ENCODE measurements at regions not wholly inside any gene's neighbourhood (a gene's known extent, or its start where the extent isn't known, plus 50 kb on each side); places are given as distances from the start of the nearest gene placed in this dataset.

DNA sequence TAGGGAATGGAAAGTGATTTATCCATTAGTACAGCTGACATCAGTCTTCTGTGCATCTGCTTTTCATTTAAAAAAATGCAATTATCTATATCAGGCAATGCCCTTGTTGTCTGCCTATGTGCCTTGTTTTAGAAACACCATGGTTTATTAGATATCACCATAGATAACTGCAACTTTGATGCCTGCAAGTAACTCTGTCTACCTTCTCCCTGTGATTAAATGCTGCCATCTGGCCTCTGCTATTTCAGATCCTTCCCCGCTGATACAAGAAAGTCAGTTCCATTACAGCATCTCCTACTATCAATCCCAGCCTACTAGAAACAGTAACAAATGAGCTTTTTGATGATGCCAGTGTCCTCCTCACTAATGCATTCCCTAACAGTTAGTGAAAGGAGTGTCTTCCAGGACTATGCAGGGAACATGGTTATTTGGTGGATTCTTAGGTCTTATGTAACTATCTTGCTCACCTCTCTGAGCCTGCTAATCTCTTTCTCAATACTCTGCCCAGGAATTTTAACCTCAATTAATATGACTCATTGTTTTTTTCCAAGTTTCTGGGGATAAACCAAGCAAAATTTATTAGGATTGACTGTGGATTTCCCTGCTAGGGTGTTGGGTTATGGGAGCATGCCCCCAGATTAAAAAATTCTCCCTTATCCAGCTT lies 444.9 kb downstream of the RAPGEF2 start:
- TF ChIP-seq, protein P1, sequence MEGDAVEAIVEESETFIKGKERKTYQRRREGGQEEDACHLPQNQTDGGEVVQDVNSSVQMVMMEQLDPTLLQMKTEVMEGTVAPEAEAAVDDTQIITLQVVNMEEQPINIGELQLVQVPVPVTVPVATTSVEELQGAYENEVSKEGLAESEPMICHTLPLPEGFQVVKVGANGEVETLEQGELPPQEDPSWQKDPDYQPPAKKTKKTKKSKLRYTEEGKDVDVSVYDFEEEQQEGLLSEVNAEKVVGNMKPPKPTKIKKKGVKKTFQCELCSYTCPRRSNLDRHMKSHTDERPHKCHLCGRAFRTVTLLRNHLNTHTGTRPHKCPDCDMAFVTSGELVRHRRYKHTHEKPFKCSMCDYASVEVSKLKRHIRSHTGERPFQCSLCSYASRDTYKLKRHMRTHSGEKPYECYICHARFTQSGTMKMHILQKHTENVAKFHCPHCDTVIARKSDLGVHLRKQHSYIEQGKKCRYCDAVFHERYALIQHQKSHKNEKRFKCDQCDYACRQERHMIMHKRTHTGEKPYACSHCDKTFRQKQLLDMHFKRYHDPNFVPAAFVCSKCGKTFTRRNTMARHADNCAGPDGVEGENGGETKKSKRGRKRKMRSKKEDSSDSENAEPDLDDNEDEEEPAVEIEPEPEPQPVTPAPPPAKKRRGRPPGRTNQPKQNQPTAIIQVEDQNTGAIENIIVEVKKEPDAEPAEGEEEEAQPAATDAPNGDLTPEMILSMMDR (IDR thresholded peaks at IDR 0.05; ENCODE audit: low read depth, low read length), result no peak
- DNase-seq (ENCODE audit: extremely low read depth, low read depth), result no peak

- no peak for DNase-seq (ENCODE audit: extremely low read depth, low read depth)
- TF ChIP-seq, protein P1 (IDR thresholded peaks at IDR 0.05; ENCODE audit: low read depth, low read length), result no peak
Measured at GRCh38 chr4:159549098-159549518, 446.2 kb downstream of the RAPGEF2 start.

- TF ChIP-seq, protein P1 (IDR thresholded peaks at IDR 0.05; ENCODE audit: low read depth, low read length), result no peak
- no peak for DNase-seq (ENCODE audit: extremely low read depth, low read depth)
Measured at GRCh38 chr4:159551281-159551680, 448.4 kb downstream of the RAPGEF2 start.

- DNase-seq (ENCODE audit: extremely low read depth, low read depth), result no peak
- TF ChIP-seq, protein P1 (IDR thresholded peaks at IDR 0.05; ENCODE audit: low read depth, low read length), result no peak
Measured at GRCh38 chr4:159552979-159553768, 450.3 kb downstream of the RAPGEF2 start.

- DNase-seq (ENCODE audit: extremely low read depth, low read depth), result no peak
- TF ChIP-seq, protein P1 (IDR thresholded peaks at IDR 0.05; ENCODE audit: low read depth, low read length), result no peak
Measured at GRCh38 chr4:159555873-159556272, 453.0 kb downstream of the RAPGEF2 start.

DNA sequence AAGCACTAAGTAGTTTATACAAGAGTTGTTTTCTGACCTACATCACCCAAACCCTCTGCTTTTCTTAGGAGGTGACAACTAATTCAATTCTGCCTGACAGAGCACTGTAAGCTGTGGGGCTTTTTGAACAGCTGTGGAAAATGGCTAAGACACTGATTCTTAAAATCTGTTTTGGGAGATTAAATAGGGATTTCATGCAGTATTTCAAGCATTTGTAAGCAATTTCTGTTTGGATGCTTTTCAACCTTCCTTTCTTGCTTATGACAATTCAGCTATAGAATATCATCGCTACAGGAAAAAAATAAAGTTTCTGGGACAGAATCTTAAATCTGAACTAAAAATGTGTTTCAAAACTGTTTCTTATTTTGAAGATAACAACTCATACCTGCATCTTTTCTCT lies 459.5 kb downstream of the RAPGEF2 start:
- DNase-seq (ENCODE audit: extremely low read depth, low read depth), result no peak
- TF ChIP-seq, protein P1 (IDR thresholded peaks at IDR 0.05; ENCODE audit: low read depth, low read length), result no peak

GRCh38 chr4:159563257-159563656 lies 460.4 kb downstream of the RAPGEF2 start:
- DNase-seq (ENCODE audit: extremely low read depth, low read depth), result no peak
- TF ChIP-seq, protein P1 (IDR thresholded peaks at IDR 0.05; ENCODE audit: low read depth, low read length), result no peak

Data from AG09319 (cell line).